ENCODE measurements at regions not wholly inside any gene's neighbourhood (a gene's known extent, or its start where the extent isn't known, plus 50 kb on each side); places are given as distances from the start of the nearest gene placed in this dataset.

GRCh38 chr4:129240816-129241215 lies 144.9 kb downstream of the C4orf33 start:
- no peak for DNase-seq (ENCODE audit: low read depth in 6 of 9, low spot score in 9 of 9)
- Histone ChIP-seq H3K9me3 (ENCODE audit: control insufficient read depth in 2 of 2, insufficient read depth in 1 of 2, low read length in 1 of 2) (no peaks in the 10 kb centered on the region), H3K36me3 (ENCODE audit: control insufficient read depth in 2 of 2, insufficient read depth in 2 of 2, low read length in 1 of 2) (no peaks in the 10 kb centered on the region), H3K27me3 (ENCODE audit: control insufficient read depth in 2 of 2, insufficient read depth in 1 of 2, low read length in 1 of 2) (no peaks in the 10 kb centered on the region), H3K4me3 (ENCODE audit: low read length in 2 of 2) (no peak overlapping the region), H3K27ac (ENCODE audit: low read depth in 1 of 2, low read length in 1 of 2) (no peak overlapping the region), H3K4me1 (ENCODE audit: control insufficient read depth in 2 of 2, insufficient read depth in 2 of 2, low read length in 2 of 2) (no peaks in the 10 kb centered on the region)
- 77% methylated on average over 1 of the region's 1 CpG for WGBS

- 95% methylated on average over 4 of the region's 4 CpGs for WGBS
- H3K27ac ChIP-seq (ENCODE audit: low read depth in 1 of 2, low read length in 1 of 2): no peak overlapping the region
- H3K9me3 ChIP-seq (ENCODE audit: control insufficient read depth in 2 of 2, insufficient read depth in 1 of 2, low read length in 1 of 2): no peaks in the 10 kb centered on the region
- DNase-seq (ENCODE audit: low read depth in 6 of 9, low spot score in 9 of 9): no peak
- H3K27me3 ChIP-seq (ENCODE audit: control insufficient read depth in 2 of 2, insufficient read depth in 1 of 2, low read length in 1 of 2): no peaks in the 10 kb centered on the region
- no peak overlapping the region for H3K4me3 ChIP-seq (ENCODE audit: low read length in 2 of 2)
- no peaks in the 10 kb centered on the region for H3K36me3 ChIP-seq (ENCODE audit: control insufficient read depth in 2 of 2, insufficient read depth in 2 of 2, low read length in 1 of 2)
- H3K4me1 ChIP-seq (ENCODE audit: control insufficient read depth in 2 of 2, insufficient read depth in 2 of 2, low read length in 2 of 2): no peaks in the 10 kb centered on the region
These were observed 150.2 kb downstream of the C4orf33 start for GRCh38 chr4:129246145-129246544.

DNA sequence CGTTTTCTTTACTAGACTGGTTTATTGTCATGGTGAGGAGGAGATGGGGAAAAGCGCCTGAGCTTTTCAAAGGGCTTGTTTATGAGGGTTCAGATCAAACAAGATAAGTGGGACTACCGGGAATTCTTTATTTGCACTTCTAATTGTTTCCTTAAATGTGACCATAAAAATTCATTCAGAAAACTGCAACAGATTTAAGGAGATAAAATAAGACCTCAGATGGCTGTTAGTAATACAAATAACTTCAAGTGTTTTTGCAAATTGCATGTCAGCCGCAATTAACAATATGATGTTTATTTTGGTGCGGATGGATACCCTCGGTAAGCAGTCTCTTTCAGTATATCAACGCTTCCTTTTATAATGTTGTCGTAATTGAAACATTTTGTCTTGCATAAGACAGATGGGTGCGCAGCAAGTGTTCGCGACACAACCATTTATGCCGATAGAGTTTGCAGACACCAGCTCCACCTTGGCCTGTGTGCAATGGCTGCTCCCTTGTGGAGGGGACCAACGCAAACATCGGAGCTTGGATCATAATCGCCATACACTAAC lies 151.0 kb downstream of the C4orf33 start:
- H3K4me1 ChIP-seq (ENCODE audit: control insufficient read depth in 2 of 2, insufficient read depth in 2 of 2, low read length in 2 of 2): no peaks in the 10 kb centered on the region
- no peak overlapping the region for H3K4me3 ChIP-seq (ENCODE audit: low read length in 2 of 2)
- 82% methylated on average over 15 of the region's 15 CpGs for WGBS

DNA sequence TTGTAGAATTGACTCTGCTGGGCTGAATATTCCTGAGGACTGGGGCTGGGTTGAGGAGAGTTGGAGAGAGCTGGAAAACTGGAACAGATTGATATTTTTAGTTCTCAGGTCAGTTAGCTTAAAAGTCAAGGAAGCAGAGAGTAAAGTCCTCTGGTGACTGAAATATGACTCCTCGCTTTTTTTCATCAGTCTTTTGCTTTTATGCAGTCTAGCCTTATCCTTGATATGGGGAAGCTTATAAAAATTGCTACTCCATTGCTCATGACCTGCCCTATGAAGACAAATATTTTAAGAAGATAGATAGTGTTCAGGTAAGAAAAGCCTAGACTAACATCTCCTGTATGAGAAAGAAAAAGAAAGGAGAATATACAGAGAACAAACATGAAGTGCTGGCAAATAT lies 152.7 kb downstream of the C4orf33 start:
- whole genome bisulfite sequencing: 88% methylated on average over 1 of the region's 1 CpG
- no peak for DNase-seq (ENCODE audit: low read depth in 6 of 9, low spot score in 9 of 9)
- no peak overlapping the region for H3K27ac ChIP-seq (ENCODE audit: low read depth in 1 of 2, low read length in 1 of 2)
- no peaks in the 10 kb centered on the region for H3K36me3 ChIP-seq (ENCODE audit: control insufficient read depth in 2 of 2, insufficient read depth in 2 of 2, low read length in 1 of 2)
- H3K4me1 ChIP-seq (ENCODE audit: control insufficient read depth in 2 of 2, insufficient read depth in 2 of 2, low read length in 2 of 2): no peaks in the 10 kb centered on the region
- H3K27me3 ChIP-seq (ENCODE audit: control insufficient read depth in 2 of 2, insufficient read depth in 1 of 2, low read length in 1 of 2): no peaks in the 10 kb centered on the region
- H3K4me3 ChIP-seq (ENCODE audit: low read length in 2 of 2): no peak overlapping the region
- H3K9me3 ChIP-seq (ENCODE audit: control insufficient read depth in 2 of 2, insufficient read depth in 1 of 2, low read length in 1 of 2): no peaks in the 10 kb centered on the region

More for the DNA sequence above, 151.0 kb downstream of the C4orf33 start:
- H3K9me3 ChIP-seq (ENCODE audit: control insufficient read depth in 2 of 2, insufficient read depth in 1 of 2, low read length in 1 of 2): no peaks in the 10 kb centered on the region
- no peak for DNase-seq (ENCODE audit: low read depth in 6 of 9, low spot score in 9 of 9)
- H3K27ac ChIP-seq (ENCODE audit: low read depth in 1 of 2, low read length in 1 of 2): no peak overlapping the region
- H3K27me3 ChIP-seq (ENCODE audit: control insufficient read depth in 2 of 2, insufficient read depth in 1 of 2, low read length in 1 of 2): no peaks in the 10 kb centered on the region
- H3K36me3 ChIP-seq (ENCODE audit: control insufficient read depth in 2 of 2, insufficient read depth in 2 of 2, low read length in 1 of 2): no peaks in the 10 kb centered on the region

GRCh38 chr4:129254126-129254525 lies 158.2 kb downstream of the C4orf33 start:
- DNase-seq (ENCODE audit: low read depth in 6 of 9, low spot score in 9 of 9): no peak
- Histone ChIP-seq H3K4me3 (ENCODE audit: low read length in 2 of 2) (no peak overlapping the region), H3K9me3 (ENCODE audit: control insufficient read depth in 2 of 2, insufficient read depth in 1 of 2, low read length in 1 of 2) (no peaks in the 10 kb centered on the region)

GRCh38 chr4:129254526-129254925 lies 158.6 kb downstream of the C4orf33 start:
- Histone ChIP-seq H3K36me3 (ENCODE audit: control insufficient read depth in 2 of 2, insufficient read depth in 2 of 2, low read length in 1 of 2) (no peaks in the 10 kb centered on the region), H3K4me3 (ENCODE audit: low read length in 2 of 2) (no peak overlapping the region), H3K9me3 (ENCODE audit: control insufficient read depth in 2 of 2, insufficient read depth in 1 of 2, low read length in 1 of 2) (no peaks in the 10 kb centered on the region), H3K4me1 (ENCODE audit: control insufficient read depth in 2 of 2, insufficient read depth in 2 of 2, low read length in 2 of 2) (no peaks in the 10 kb centered on the region), H3K27ac (ENCODE audit: low read depth in 1 of 2, low read length in 1 of 2) (no peak overlapping the region), H3K27me3 (ENCODE audit: control insufficient read depth in 2 of 2, insufficient read depth in 1 of 2, low read length in 1 of 2) (no peaks in the 10 kb centered on the region)
- no peak for DNase-seq (ENCODE audit: low read depth in 6 of 9, low spot score in 9 of 9)

More at GRCh38 chr4:129254126-129254525, 158.2 kb downstream of the C4orf33 start:
- Histone ChIP-seq H3K27ac (ENCODE audit: low read depth in 1 of 2, low read length in 1 of 2) (no peak overlapping the region), H3K27me3 (ENCODE audit: control insufficient read depth in 2 of 2, insufficient read depth in 1 of 2, low read length in 1 of 2) (no peaks in the 10 kb centered on the region), H3K4me1 (ENCODE audit: control insufficient read depth in 2 of 2, insufficient read depth in 2 of 2, low read length in 2 of 2) (no peaks in the 10 kb centered on the region), H3K36me3 (ENCODE audit: control insufficient read depth in 2 of 2, insufficient read depth in 2 of 2, low read length in 1 of 2) (no peaks in the 10 kb centered on the region)

DNA sequence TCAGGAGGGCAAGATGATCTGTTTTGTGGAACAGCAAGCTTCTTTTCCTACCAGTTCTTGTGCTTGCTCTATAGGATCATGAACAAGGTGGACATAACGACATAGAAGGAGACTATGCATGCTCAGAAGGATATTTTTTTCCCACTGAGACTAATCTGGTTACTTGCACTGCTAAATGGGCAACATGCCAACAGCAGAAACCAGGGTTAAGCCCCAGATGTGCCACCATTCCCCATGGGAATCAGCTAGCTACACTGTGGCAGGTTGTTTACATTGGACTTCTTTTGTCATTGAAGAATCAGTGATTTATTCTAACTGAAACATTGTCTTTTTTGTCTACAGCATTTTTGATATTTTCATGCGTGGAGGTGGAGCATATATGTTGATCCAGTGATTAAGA lies 165.6 kb downstream of the C4orf33 start:
- no peaks in the 10 kb centered on the region for H3K4me1 ChIP-seq (ENCODE audit: control insufficient read depth in 2 of 2, insufficient read depth in 2 of 2, low read length in 2 of 2)

GRCh38 chr4:129264008-129264657 lies 168.2 kb downstream of the C4orf33 start:
- H3K4me3 ChIP-seq (ENCODE audit: low read length in 2 of 2): no peak overlapping the region
- 97% methylated on average over 1 of the region's 1 CpG for WGBS
- H3K27ac ChIP-seq (ENCODE audit: low read depth in 1 of 2, low read length in 1 of 2): no peak overlapping the region
- H3K4me1 ChIP-seq (ENCODE audit: control insufficient read depth in 2 of 2, insufficient read depth in 2 of 2, low read length in 2 of 2): no peaks in the 10 kb centered on the region
- DNase-seq (ENCODE audit: low read depth in 6 of 9, low spot score in 9 of 9): no peak
- H3K27me3 ChIP-seq (ENCODE audit: control insufficient read depth in 2 of 2, insufficient read depth in 1 of 2, low read length in 1 of 2): no peaks in the 10 kb centered on the region
- H3K9me3 ChIP-seq (ENCODE audit: control insufficient read depth in 2 of 2, insufficient read depth in 1 of 2, low read length in 1 of 2): no peaks in the 10 kb centered on the region
- no peaks in the 10 kb centered on the region for H3K36me3 ChIP-seq (ENCODE audit: control insufficient read depth in 2 of 2, insufficient read depth in 2 of 2, low read length in 1 of 2)

More for the DNA sequence above, 165.6 kb downstream of the C4orf33 start:
- Histone ChIP-seq H3K4me3 (ENCODE audit: low read length in 2 of 2) (no peak overlapping the region), H3K9me3 (ENCODE audit: control insufficient read depth in 2 of 2, insufficient read depth in 1 of 2, low read length in 1 of 2) (no peaks in the 10 kb centered on the region), H3K36me3 (ENCODE audit: control insufficient read depth in 2 of 2, insufficient read depth in 2 of 2, low read length in 1 of 2) (no peaks in the 10 kb centered on the region), H3K27me3 (ENCODE audit: control insufficient read depth in 2 of 2, insufficient read depth in 1 of 2, low read length in 1 of 2) (no peaks in the 10 kb centered on the region), H3K27ac (ENCODE audit: low read depth in 1 of 2, low read length in 1 of 2) (no peak overlapping the region)
- 82% methylated on average over 2 of the region's 2 CpGs for WGBS
- no peak for DNase-seq (ENCODE audit: low read depth in 6 of 9, low spot score in 9 of 9)

DNA sequence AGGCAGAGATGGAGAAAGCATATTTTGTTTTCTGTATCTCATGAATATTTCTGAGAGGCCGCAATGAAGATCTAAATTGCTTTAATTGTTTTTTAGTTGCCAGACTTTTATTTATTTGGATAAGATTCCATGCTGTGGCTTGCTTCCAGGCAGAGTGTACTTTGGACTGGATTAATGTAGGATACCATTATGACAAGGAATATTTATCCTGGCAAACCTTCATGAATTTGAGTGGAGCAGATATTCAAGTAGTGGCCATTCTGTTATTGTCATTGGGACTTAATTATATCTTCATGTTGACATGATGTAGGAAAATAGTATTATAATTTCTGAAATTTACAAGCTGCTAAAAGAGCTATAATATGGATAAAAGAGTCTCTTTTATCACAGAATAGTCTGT lies 182.9 kb downstream of the C4orf33 start:
- Histone ChIP-seq H3K27me3 (ENCODE audit: control insufficient read depth in 2 of 2, insufficient read depth in 1 of 2, low read length in 1 of 2) (no peaks in the 10 kb centered on the region), H3K4me3 (ENCODE audit: low read length in 2 of 2) (no peak overlapping the region), H3K4me1 (ENCODE audit: control insufficient read depth in 2 of 2, insufficient read depth in 2 of 2, low read length in 2 of 2) (no peaks in the 10 kb centered on the region), H3K9me3 (ENCODE audit: control insufficient read depth in 2 of 2, insufficient read depth in 1 of 2, low read length in 1 of 2) (no peaks in the 10 kb centered on the region), H3K36me3 (ENCODE audit: control insufficient read depth in 2 of 2, insufficient read depth in 2 of 2, low read length in 1 of 2) (no peaks in the 10 kb centered on the region), H3K27ac (ENCODE audit: low read depth in 1 of 2, low read length in 1 of 2) (no peak overlapping the region)
- 95% methylated on average over 1 of the region's 1 CpG for WGBS
- DNase-seq (ENCODE audit: low read depth in 6 of 9, low spot score in 9 of 9): no peak
